Uterus (tissue), 2 donors: ENCODE measurements at regions not wholly inside any gene's neighbourhood (a gene's known extent, or its start where the extent isn't known, plus 50 kb on each side); places are given as distances from the start of the nearest gene placed in this dataset.

Experiments
- CTCF ChIP-seq, 4 experiments: fragments of 200-600 bp in 2 of 4; fragments of 450-650 bp in 2 of 4; sonication (generic) in 2 of 4; IDR thresholded peaks; one replicate each; pipeline ENCODE4 v1.5.1; 2016 to 2019; ENCODE audit warnings: antibody characterized with exemption in 4 of 4, mild to moderate bottlenecking in 2 of 4, moderate library complexity in 1 of 4
- POLR2A ChIP-seq, 2 donors: fragments of 450-650 bp; IDR thresholded peaks; one replicate each; pipeline ENCODE4 v1.6.1; 2016; ENCODE audit warnings: antibody characterized with exemption in 2 of 2, mild to moderate bottlenecking in 1 of 2, moderate library complexity in 1 of 2

DNA sequence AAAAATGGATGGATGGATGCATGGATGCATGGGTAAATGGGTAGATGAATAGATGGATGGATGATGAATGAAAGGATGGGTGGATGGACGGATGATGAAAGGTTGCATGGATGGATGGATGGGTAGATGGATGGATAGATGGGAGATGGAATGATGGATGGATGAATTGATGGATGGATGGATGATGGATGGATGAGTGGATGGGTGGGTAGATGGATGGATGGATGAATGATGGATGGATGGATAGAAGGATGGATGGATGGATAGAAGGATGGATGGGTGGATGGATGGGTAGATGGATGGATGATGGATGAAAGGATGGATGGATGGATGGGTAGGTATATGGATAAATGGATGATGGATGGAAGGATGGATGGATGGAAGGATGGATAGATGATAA is 115.1 kb upstream of the LSM14A start:
- no peak for TF ChIP-seq CTCF (IDR thresholded peaks at IDR 0.05)
- no peak for TF ChIP-seq POLR2A (IDR thresholded peaks at IDR 0.05)
